Keratinocyte (primary cell): ENCODE measurements at regions not wholly inside any gene's neighbourhood (a gene's known extent, or its start where the extent isn't known, plus 50 kb on each side); places are given as distances from the start of the nearest gene placed in this dataset.

ENCODE experiments used
- DNase-seq: peaks from one replicate; pipeline ENCODE4 v3.0.0-alpha.2; 2011; ENCODE audit warnings: low read depth, missing footprints, low spot score
- FAIRE-seq: peaks from 2 replicates; lab custom pipeline; 2011; peaks lifted over from hg19 to GRCh38; lab: Jason Lieb, UNC
- H2AFZ ChIP-seq: 2 replicates; pipeline ENCODE4 v1.6.0; 2012; ENCODE audit warnings: low read length, control low read depth, inconsistent platforms; ENCODE audit not compliant: control insufficient read depth
- H3K27ac ChIP-seq: 2 replicates; pipeline ENCODE4 v1.5.1; 2011; ENCODE audit warnings: low read length; ENCODE audit not compliant: control insufficient read depth, insufficient read depth
- H3K27me3 ChIP-seq: 3 replicates; pipeline ENCODE4 v1.6.0; 2011; ENCODE audit warnings: low read length; ENCODE audit not compliant: control insufficient read depth, insufficient read depth; ENCODE audit errors: extremely low read depth
- H3K36me3 ChIP-seq, 2 experiments: 2 replicates in 1 of 2; 3 replicates in 1 of 2; pipeline ENCODE4 v1.5.1; 2011; ENCODE audit warnings: low read length in 2 of 2, mild to moderate bottlenecking in 1 of 2; ENCODE audit not compliant: control insufficient read depth in 2 of 2, insufficient read depth in 2 of 2; ENCODE audit errors: extremely low read depth in 1 of 2
- H3K4me1 ChIP-seq: 3 replicates; pipeline ENCODE4 v1.5.1; 2011; ENCODE audit warnings: low read length; ENCODE audit not compliant: control insufficient read depth, insufficient read depth; ENCODE audit errors: extremely low read depth
- H3K4me2 ChIP-seq: 3 replicates; pipeline ENCODE4 v1.6.0; 2011; ENCODE audit warnings: low read depth, low read length; ENCODE audit not compliant: control insufficient read depth, insufficient read depth; ENCODE audit errors: extremely low read depth
- H3K4me3 ChIP-seq, 3 experiments: fragments of 200-600 bp in 1 of 3; sonication (generic) in 1 of 3; 2 replicates in 2 of 3; 3 replicates in 1 of 3; pipeline ENCODE4 v1.5.1; 2011 to 2016; ENCODE audit warnings: low read length in 3 of 3, mild to moderate bottlenecking in 3 of 3, control low read depth in 2 of 3, inconsistent platforms in 1 of 3, low read depth in 1 of 3, mixed read lengths in 1 of 3, mixed run types in 1 of 3, moderate library complexity in 1 of 3; ENCODE audit not compliant: control insufficient read depth in 2 of 3, insufficient read depth in 2 of 3; ENCODE audit errors: extremely low read depth in 1 of 3
- H3K79me2 ChIP-seq: 2 replicates; pipeline ENCODE4 v1.6.0; 2012; ENCODE audit warnings: low read length; ENCODE audit not compliant: control insufficient read depth, insufficient read depth
- H3K9ac ChIP-seq: 3 replicates; pipeline ENCODE4 v1.6.0; 2011; ENCODE audit warnings: low read length; ENCODE audit not compliant: control insufficient read depth, insufficient read depth; ENCODE audit errors: extremely low read depth
- H3K9me1 ChIP-seq: 3 replicates; pipeline ENCODE4 v1.6.0; 2011; ENCODE audit warnings: low read length; ENCODE audit not compliant: control insufficient read depth, insufficient read depth; ENCODE audit errors: extremely low read depth
- H3K9me3 ChIP-seq: 2 replicates; pipeline ENCODE4 v1.5.1; 2012; ENCODE audit warnings: low read depth, low read length; ENCODE audit not compliant: control insufficient read depth
- H4K20me1 ChIP-seq: 3 replicates; pipeline ENCODE4 v1.6.0; 2011; ENCODE audit warnings: low read length; ENCODE audit not compliant: control insufficient read depth, insufficient read depth; ENCODE audit errors: extremely low read depth
- CTCF ChIP-seq, 3 experiments: IDR thresholded peaks in 1 of 3; conservative IDR thresholded peaks in 1 of 3; optimal IDR thresholded peaks in 1 of 3; 2 replicates in 2 of 3; 3 replicates in 1 of 3; pipeline versions ENCODE3 to v1.5.1; 2011; ENCODE audit warnings: low read length in 3 of 3, mild to moderate bottlenecking in 3 of 3, moderate library complexity in 2 of 3, control low read depth in 1 of 3, inconsistent platforms in 1 of 3; ENCODE audit not compliant: insufficient read depth in 2 of 3; ENCODE audit errors: extremely low read depth in 1 of 3
- EZH2 ChIP-seq: IDR thresholded peaks from one replicate; pipeline ENCODE4 v1.6.1; 2012; ENCODE audit warnings: inconsistent platforms, mild to moderate bottlenecking, low read length, moderate library complexity
- dilution Hi-C: fragments of 300-500 bp; cut with MboI; formaldehyde crosslinking; loops from one replicate; pipeline ENCODE4 v1.7.0; 2020; ENCODE audit warnings: low sequenced_read_pairs; ENCODE audit not compliant: extremely low pct_ligation_motif_present

- no peak for DNase-seq
- FAIRE-seq, result no peak
- H3K79me2 ChIP-seq, result no peaks in the 10 kb centered on the region
- peaks cover 1% of the 10 kb centered on the region for H3K9me3 ChIP-seq
- H3K4me2 ChIP-seq, result no peak overlapping the region
- no peak overlapping the region for H3K4me3 ChIP-seq
- no peak overlapping the region for H2AFZ ChIP-seq
- no peaks in the 10 kb centered on the region for H3K9me1 ChIP-seq
- no peak overlapping the region for H3K27ac ChIP-seq
- H3K4me1 ChIP-seq, result no peaks in the 10 kb centered on the region
- H3K36me3 ChIP-seq, result no peaks in the 10 kb centered on the region
- no peak for TF ChIP-seq CTCF (optimal IDR thresholded peaks at IDR 0.05 in 1 of 3, IDR thresholded peaks at IDR 0.05 in 1 of 3, conservative IDR thresholded peaks at IDR 0.05 in 1 of 3; ENCODE audit: extremely low read depth in 1 of 3, insufficient read depth in 2 of 3, low read length in 3 of 3)
- TF ChIP-seq EZH2, result no peak
- dilution Hi-C loops, result no loop called here
- H4K20me1 ChIP-seq, result no peaks in the 10 kb centered on the region
- peaks cover 42% of the 10 kb centered on the region for H3K27me3 ChIP-seq
- H3K9ac ChIP-seq, result no peak overlapping the region
Observed at GRCh38 chr4:1463927-1464540, 57.8 kb upstream of the NKX1-1 start.

- Histone ChIP-seq H3K9me1 (no peaks in the 10 kb centered on the region), H3K9ac (no peak overlapping the region), H3K4me1 (no peaks in the 10 kb centered on the region), H3K4me2 (no peak overlapping the region), H3K27ac (no peak overlapping the region), H3K36me3 (no peaks in the 10 kb centered on the region), H4K20me1 (no peaks in the 10 kb centered on the region), H3K27me3 (peaks cover 49% of the 10 kb centered on the region), H3K79me2 (no peaks in the 10 kb centered on the region), H2AFZ (no peak overlapping the region), H3K4me3 (no peak overlapping the region), H3K9me3 (peaks cover 1% of the 10 kb centered on the region)
- FAIRE-seq, result no peak
- DNase-seq, result no peak
- TF ChIP-seq CTCF (optimal IDR thresholded peaks at IDR 0.05 in 1 of 3, IDR thresholded peaks at IDR 0.05 in 1 of 3, conservative IDR thresholded peaks at IDR 0.05 in 1 of 3; ENCODE audit: extremely low read depth in 1 of 3, insufficient read depth in 2 of 3, low read length in 3 of 3) (no peak), EZH2 (no peak)
- dilution Hi-C loops, result no loop called here
Observed at GRCh38 chr4:1463088-1463926, 57.1 kb upstream of the NKX1-1 start.
